A673 (cell line): ENCODE measurements at regions not wholly inside any gene's neighbourhood (a gene's known extent, or its start where the extent isn't known, plus 50 kb on each side); places are given as distances from the start of the nearest gene placed in this dataset.

ENCODE experiments used
- BruUV-seq: library from RNA; stranded (reverse); fragments of 400-500 nt; replicated peaks from 2 replicates; lab custom pipeline; 2021; lab: Mats Ljungman, UMichigan
- CTCF ChIA-PET: fragments of 300-600 bp; sonication (Branson Sonifier 250); formaldehyde crosslinking; loops from one replicate; lab custom pipeline; 2022; ENCODE audit warnings: antibody characterized with exemption; lab: Charles Lee
- POLR2A ChIA-PET: fragments of 300-600 bp; sonication (Branson Sonifier 250); formaldehyde crosslinking; loops from one replicate; lab custom pipeline; 2022; ENCODE audit warnings: antibody characterized with exemption; ENCODE audit not compliant: low non-redundant PET; lab: Charles Lee
- DNase-seq: peaks from one replicate; pipeline ENCODE4 v3.0.0-alpha.2; 2015; ENCODE audit warnings: low spot score
- H3K27ac ChIP-seq: fragments of 200-600 bp; sonication (generic); 2 replicates; pipeline ENCODE4 v1.5.1; 2016; ENCODE audit warnings: mixed run types, low read depth, mild to moderate bottlenecking, mixed read lengths, antibody characterized with exemption, low read length; ENCODE audit not compliant: poor library complexity, severe bottlenecking
- H3K27me3 ChIP-seq: fragments of 200-600 bp; sonication (generic); replicated peaks from 2 replicates; pipeline ENCODE4 v1.6.1; 2017; ENCODE audit warnings: mixed run types, low read depth, mild to moderate bottlenecking, mixed read lengths, antibody characterized with exemption, low read length; ENCODE audit not compliant: insufficient read depth, poor library complexity
- H3K36me3 ChIP-seq: fragments of 200-600 bp; sonication (generic); 2 replicates; pipeline ENCODE4 v1.6.1; 2016; ENCODE audit warnings: mixed run types, mild to moderate bottlenecking, mixed read lengths, antibody characterized with exemption, low read length; ENCODE audit not compliant: insufficient read depth, poor library complexity, severe bottlenecking
- H3K4me1 ChIP-seq: fragments of 200-600 bp; sonication (generic); 2 replicates; pipeline ENCODE4 v1.6.1; 2017; ENCODE audit warnings: mixed run types, mild to moderate bottlenecking, mixed read lengths, antibody characterized with exemption, low read length; ENCODE audit not compliant: insufficient read depth, poor library complexity, severe bottlenecking
- H3K4me3 ChIP-seq: fragments of 200-600 bp; sonication (generic); 2 replicates; pipeline ENCODE4 v1.5.1; 2016; ENCODE audit warnings: low read depth, mixed run types, mild to moderate bottlenecking, mixed read lengths, low read length; ENCODE audit not compliant: poor library complexity, severe bottlenecking
- H3K9me3 ChIP-seq: fragments of 200-600 bp; sonication (generic); 2 replicates; pipeline ENCODE4 v1.6.1; 2016; ENCODE audit warnings: mixed run types, low read depth, mild to moderate bottlenecking, mixed read lengths, antibody characterized with exemption, low read length; ENCODE audit not compliant: poor library complexity, severe bottlenecking
- CTCF ChIP-seq: fragments of 300-800, 200-600 bp; sonication (generic); conservative IDR thresholded peaks from 2 replicates; pipeline ENCODE4 v1.5.1; 2017; ENCODE audit warnings: low read depth, mild to moderate bottlenecking, antibody characterized with exemption, low read length, moderate library complexity, mixed read lengths
- EZH2 ChIP-seq: fragments of 200-600 bp; sonication (generic); IDR thresholded peaks from 2 replicates; pipeline ENCODE4 v1.6.1; 2017; ENCODE audit warnings: borderline replicate concordance, low read depth, mild to moderate bottlenecking, mixed read lengths, antibody characterized with exemption, low read length; ENCODE audit not compliant: poor library complexity, severe bottlenecking
- intact Hi-C: fragments of 100-400 bp; cut with micrococcal nuclease; formaldehyde crosslinking; loops from one replicate; pipeline ENCODE4 v1.10.0; 2022; ENCODE audit not compliant: unreplicated experiment

DNA sequence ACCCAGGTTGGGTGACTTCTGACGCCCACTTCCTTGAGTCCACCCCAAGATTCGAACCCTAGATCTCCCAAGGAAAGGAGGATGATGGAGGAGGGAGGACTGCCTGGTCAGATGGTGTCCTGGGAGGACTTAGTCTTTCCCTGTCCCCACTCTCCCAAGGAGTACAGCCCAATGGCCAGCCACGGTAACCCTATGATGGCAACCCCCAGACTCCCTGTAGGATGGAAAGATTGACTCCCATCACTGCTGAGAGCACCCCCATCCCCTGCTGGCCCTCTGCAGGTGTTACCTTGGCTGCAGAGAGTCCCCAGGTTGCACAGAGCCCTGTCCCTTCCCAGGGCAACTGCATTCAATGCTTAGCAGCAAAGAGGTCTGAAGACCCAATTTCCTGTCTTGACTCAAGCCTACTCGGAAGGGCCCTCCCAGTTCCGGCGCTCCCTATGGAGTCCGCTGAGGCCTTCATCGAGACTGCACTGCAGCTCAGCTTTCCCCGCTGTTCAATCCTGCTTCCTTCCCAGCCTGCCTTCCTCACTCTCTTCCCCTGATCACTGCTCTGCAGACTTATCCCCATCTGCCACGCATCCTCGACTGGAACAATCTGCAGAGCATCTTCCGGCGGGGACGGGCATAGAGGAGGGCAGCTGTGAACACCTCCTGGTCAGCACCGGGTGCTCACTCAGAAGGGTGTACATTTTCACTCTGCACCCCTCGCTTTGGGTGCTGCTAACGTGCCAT is 50.8 kb upstream of the OCM2 start:
- intact Hi-C loops = no loop called here
- Histone ChIP-seq H3K27me3 (no peaks in the 10 kb centered on the region), H3K27ac (no peak overlapping the region), H3K4me1 (no peaks in the 10 kb centered on the region), H3K4me3 (no peak overlapping the region), H3K36me3 (no peaks in the 10 kb centered on the region), H3K9me3 (no peaks in the 10 kb centered on the region)
- TF ChIP-seq CTCF (no peak), EZH2 (no peak)
- BruUV-seq = no TSS peak
- ChIA-PET POLR2A (no interaction called here), CTCF (no interaction called here)
- DNase-seq = no peak

- Histone ChIP-seq H3K27me3 (no peaks in the 10 kb centered on the region), H3K4me3 (no peak overlapping the region), H3K4me1 (no peaks in the 10 kb centered on the region), H3K36me3 (no peaks in the 10 kb centered on the region), H3K27ac (no peak overlapping the region), H3K9me3 (no peaks in the 10 kb centered on the region)
- ChIA-PET CTCF (no interaction called here), POLR2A (no interaction called here)
- DNase-seq = no peak
- TF ChIP-seq EZH2 = no peak
- TF ChIP-seq CTCF = no peak
- BruUV-seq = no TSS peak
- intact Hi-C loops = no loop called here
These were observed 56.8 kb upstream of the OCM2 start for GRCh38 chr7:98046816-98047215.

- ChIA-PET POLR2A (no interaction called here), CTCF (no interaction called here)
- no peaks in the 10 kb centered on the region for H3K9me3 ChIP-seq
- H3K27ac ChIP-seq = no peak overlapping the region
- BruUV-seq = no TSS peak
- TF ChIP-seq CTCF (no peak), EZH2 (no peak)
- H3K36me3 ChIP-seq = no peaks in the 10 kb centered on the region
- no peaks in the 10 kb centered on the region for H3K27me3 ChIP-seq
- no peak for DNase-seq
- intact Hi-C loops = no loop called here
- H3K4me3 ChIP-seq = no peak overlapping the region
- no peaks in the 10 kb centered on the region for H3K4me1 ChIP-seq
These were observed 57.6 kb upstream of the LMTK2 start for GRCh38 chr7:98049034-98049433.
